H9 (cell line): ENCODE measurements at regions not wholly inside any gene's neighbourhood (a gene's known extent, or its start where the extent isn't known, plus 50 kb on each side); places are given as distances from the start of the nearest gene placed in this dataset.

ENCODE experiments used
- DNase-seq: peaks from one replicate; pipeline ENCODE4 v3.0.0-alpha.2; 2017
- H2AFZ ChIP-seq: one replicate; pipeline ENCODE4 v1.6.1; 2013; ENCODE audit warnings: mild to moderate bottlenecking, low read length, control low read depth, moderate library complexity
- H2AK5ac ChIP-seq: 2 replicates; pipeline ENCODE4 v1.6.1; 2013; ENCODE audit warnings: low read length, control low read depth, mixed read lengths; ENCODE audit not compliant: insufficient read length
- H2BK120ac ChIP-seq: one replicate; pipeline ENCODE4 v1.6.1; 2013; ENCODE audit warnings: low read depth, mild to moderate bottlenecking, low read length, control low read depth, inconsistent platforms; ENCODE audit not compliant: poor library complexity, severe bottlenecking
- H2BK12ac ChIP-seq: 2 replicates; pipeline ENCODE4 v1.6.1; 2013; ENCODE audit warnings: low read length, control low read depth, mixed read lengths, low read depth; ENCODE audit not compliant: insufficient read length
- H2BK15ac ChIP-seq: 2 replicates; pipeline ENCODE4 v1.6.1; 2013; ENCODE audit warnings: low read depth, low read length, control low read depth
- H2BK20ac ChIP-seq: one replicate; pipeline ENCODE4 v1.6.1; 2013; ENCODE audit warnings: low read depth, mild to moderate bottlenecking, low read length, control low read depth, inconsistent platforms; ENCODE audit not compliant: poor library complexity, severe bottlenecking
- H2BK5ac ChIP-seq: 2 replicates; pipeline ENCODE4 v1.6.1; 2013; ENCODE audit warnings: low read length, control low read depth, mixed read lengths; ENCODE audit not compliant: insufficient read length
- H3K14ac ChIP-seq: 2 replicates; pipeline ENCODE4 v1.6.1; 2013; ENCODE audit warnings: low read length, control low read depth; ENCODE audit not compliant: insufficient read depth
- H3K18ac ChIP-seq: 2 replicates; pipeline ENCODE4 v1.6.1; 2013; ENCODE audit warnings: low read depth, mild to moderate bottlenecking, mixed read lengths, low read length, control low read depth; ENCODE audit not compliant: insufficient read length
- H3K23ac ChIP-seq: 2 replicates; pipeline ENCODE4 v1.6.1; 2013; ENCODE audit warnings: low read length, control low read depth, mixed read lengths, low read depth; ENCODE audit not compliant: insufficient read length
- H3K23me2 ChIP-seq: 2 replicates; pipeline ENCODE4 v1.6.1; 2013; ENCODE audit warnings: low read depth, mild to moderate bottlenecking, mixed read lengths, low read length, control low read depth; ENCODE audit not compliant: insufficient read length, poor library complexity, severe bottlenecking
- H3K27ac ChIP-seq: 2 replicates; pipeline ENCODE4 v1.5.1; 2013; ENCODE audit warnings: low read length, control low read depth, mixed read lengths, low read depth; ENCODE audit not compliant: insufficient read length
- H3K27me3 ChIP-seq: 2 replicates; pipeline ENCODE4 v1.6.1; 2013; ENCODE audit warnings: low read length, control low read depth, inconsistent platforms; ENCODE audit not compliant: insufficient read depth
- H3K4ac ChIP-seq: 2 replicates; pipeline ENCODE4 v1.6.1; 2013; ENCODE audit warnings: low read depth, mild to moderate bottlenecking, control low read depth, inconsistent platforms, low read length, moderate library complexity
- H3K4me1 ChIP-seq: 2 replicates; pipeline ENCODE4 v1.6.1; 2013; ENCODE audit warnings: low read length, control low read depth, inconsistent platforms; ENCODE audit not compliant: insufficient read depth
- H3K4me2 ChIP-seq: 2 replicates; pipeline ENCODE4 v1.6.1; 2013; ENCODE audit warnings: low read length, control low read depth, mixed read lengths; ENCODE audit not compliant: insufficient read length, insufficient read depth
- H3K56ac ChIP-seq: 2 replicates; pipeline ENCODE4 v1.6.1; 2013; ENCODE audit warnings: low read depth, mild to moderate bottlenecking, mixed read lengths, low read length, control low read depth; ENCODE audit not compliant: insufficient read length
- H3K79me1 ChIP-seq: 2 replicates; pipeline ENCODE4 v1.6.1; 2013; ENCODE audit warnings: low read depth, mild to moderate bottlenecking, moderate library complexity, low read length, control low read depth, inconsistent platforms; ENCODE audit not compliant: insufficient read depth, poor library complexity, severe bottlenecking
- H3K79me2 ChIP-seq: 2 replicates; pipeline ENCODE4 v1.6.1; 2013; ENCODE audit warnings: low read length, control low read depth, inconsistent platforms; ENCODE audit not compliant: insufficient read depth
- H3K9ac ChIP-seq: 2 replicates; pipeline ENCODE4 v1.6.1; 2013; ENCODE audit warnings: low read length, control low read depth, mixed read lengths; ENCODE audit not compliant: insufficient read length; ENCODE audit errors: extremely low read depth
- H3K9me3 ChIP-seq: one replicate; pipeline ENCODE4 v1.6.1; 2013; ENCODE audit warnings: low read depth, low read length, inconsistent platforms; ENCODE audit not compliant: control insufficient read depth
- H3T11ph ChIP-seq: one replicate; pipeline ENCODE4 v1.6.1; 2013; ENCODE audit warnings: mild to moderate bottlenecking, low read length, control low read depth, inconsistent platforms
- H4K20me1 ChIP-seq: one replicate; pipeline ENCODE4 v1.6.1; 2013; ENCODE audit not compliant: control insufficient read depth, insufficient read length, insufficient read depth
- H4K5ac ChIP-seq: 2 replicates; pipeline ENCODE4 v1.6.1; 2013; ENCODE audit warnings: low read depth, mild to moderate bottlenecking, mixed read lengths, low read length, control low read depth; ENCODE audit not compliant: insufficient read length
- H4K8ac ChIP-seq: replicated peaks from 2 replicates; pipeline ENCODE4 v1.6.1; 2013; ENCODE audit warnings: low read length, control low read depth, mixed read lengths, low read depth; ENCODE audit not compliant: insufficient read length
- H4K91ac ChIP-seq: 2 replicates; pipeline ENCODE4 v1.6.1; 2013; ENCODE audit warnings: low read depth, mild to moderate bottlenecking, moderate library complexity, mixed read lengths, low read length, control low read depth; ENCODE audit not compliant: insufficient read length
- H3K27ac Mint-ChIP-seq, 3 experiments: 2 replicates in 2 of 3; 3 replicates in 1 of 3; pipeline ENCODE4 v1.8.0; 2020 to 2021; ENCODE audit warnings: mixed read lengths in 3 of 3, mild to moderate bottlenecking in 1 of 3, moderate library complexity in 1 of 3
- H3K27me3 Mint-ChIP-seq: 2 replicates; pipeline ENCODE4 v1.8.0; 2021; ENCODE audit warnings: low read depth, mild to moderate bottlenecking, moderate library complexity, mixed read lengths
- H3K36me3 Mint-ChIP-seq, 3 experiments: 2 replicates in 2 of 3; 3 replicates in 1 of 3; pipeline ENCODE4 v1.8.0; 2020 to 2021; ENCODE audit warnings: low read depth in 3 of 3, mixed read lengths in 3 of 3; ENCODE audit not compliant: insufficient read depth in 1 of 3
- H3K4me1 Mint-ChIP-seq, 2 experiments: 2 replicates each; pipeline ENCODE4 v1.8.0; 2020; ENCODE audit warnings: mixed read lengths in 2 of 2
- H3K4me3 Mint-ChIP-seq, 2 experiments: 2 replicates in 1 of 2; 3 replicates in 1 of 2; pipeline ENCODE4 v1.8.0; 2020 to 2021; ENCODE audit warnings: mild to moderate bottlenecking in 2 of 2, mixed read lengths in 2 of 2, moderate library complexity in 1 of 2
- H3K9me3 Mint-ChIP-seq, 2 experiments: 2 replicates in 1 of 2; 3 replicates in 1 of 2; pipeline ENCODE4 v1.8.0; 2020; ENCODE audit warnings: mild to moderate bottlenecking in 2 of 2, mixed read lengths in 2 of 2, moderate library complexity in 1 of 2
- CTCF ChIP-seq: fragments of 200-600 bp; sonication (generic); conservative IDR thresholded peaks from 3 replicates; pipeline ENCODE4 v1.8.0; 2021; ENCODE audit warnings: antibody characterized with exemption, mild to moderate bottlenecking
- WGBS: extraction: QIAGEN DNeasy Blood & Tissue Kit; methylation state at CpG from one replicate; pipeline ENCODE4 v1.1.7; 2013; ENCODE audit warnings: missing lambda C conversion rate, low lambda C conversion rate, mixed read lengths; ENCODE audit not compliant: insufficient read length; ENCODE audit errors: extremely low coverage; 5-methylcytosine and 5-hydroxymethylcytosine counted together

- no peaks in the 10 kb centered on the region for H3K79me1 ChIP-seq
- no peaks in the 10 kb centered on the region for H3K9me3 ChIP-seq
- no peak overlapping the region for H3K4me2 ChIP-seq
- H3K27me3 ChIP-seq, result no peaks in the 10 kb centered on the region
- no peak overlapping the region for H3K4me3 Mint-ChIP-seq
- H4K91ac ChIP-seq, result no peak overlapping the region
- peaks cover 3 to 6% of the 10 kb centered on the region in 2 experiments; a peak in 2 of 5 replicates for H3K9me3 Mint-ChIP-seq
- peaks cover 9 to 19% of the 10 kb centered on the region in 2 experiments; a peak in 2 of 4 replicates for H3K4me1 Mint-ChIP-seq
- H2AK5ac ChIP-seq, result no peak overlapping the region
- H3K23ac ChIP-seq, result no peak overlapping the region
- H3K27ac Mint-ChIP-seq, result no peak overlapping the region
- no peak overlapping the region for H3K27ac ChIP-seq
- no peak overlapping the region for H4K5ac ChIP-seq
- H3T11ph ChIP-seq, result no peak overlapping the region
- H3K4ac ChIP-seq, result no peak overlapping the region
- no peak for TF ChIP-seq CTCF
- H3K79me2 ChIP-seq, result no peaks in the 10 kb centered on the region
- H3K9ac ChIP-seq, result no peak overlapping the region
- H2BK15ac ChIP-seq, result no peak overlapping the region
- peaks cover 0 to 8% (median 3%) of the 10 kb centered on the region in 3 experiments; a peak in 4 of 7 replicates for H3K36me3 Mint-ChIP-seq
- H2AFZ ChIP-seq, result no peak overlapping the region
- WGBS, result no CpG with 5 or more reads among the region's 6 CpGs
- no peak overlapping the region for H3K14ac ChIP-seq
- H4K20me1 ChIP-seq, result no peaks in the 10 kb centered on the region
- no peak overlapping the region for H3K18ac ChIP-seq
- no peak overlapping the region for H2BK5ac ChIP-seq
- H2BK12ac ChIP-seq, result no peak overlapping the region
- H3K4me1 ChIP-seq, result peaks cover 4% of the 10 kb centered on the region; the same call in 1 of the 2 replicates
- no peak overlapping the region for H2BK20ac ChIP-seq
- no peak for DNase-seq
- no peaks in the 10 kb centered on the region for H3K23me2 ChIP-seq
- no peaks in the 10 kb centered on the region for H3K27me3 Mint-ChIP-seq
- H3K56ac ChIP-seq, result no peak overlapping the region
- no peak overlapping the region for H2BK120ac ChIP-seq
- H4K8ac ChIP-seq, result no peak overlapping the region
Observed at GRCh38 chr4:136009258-136009832, 1522.9 kb downstream of the PCDH18 start.
